SU-DHL-6 (cell line): ENCODE measurements at regions not wholly inside any gene's neighbourhood (a gene's known extent, or its start where the extent isn't known, plus 50 kb on each side); places are given as distances from the start of the nearest gene placed in this dataset.

Experiments used
- EZH2phosphoT487 ChIP-seq: fragments of 200-600 bp; sonication (generic), shearing (Covaris generic); conservative IDR thresholded peaks from 2 replicates; pipeline ENCODE4 v1.6.1; 2018; ENCODE audit warnings: mild to moderate bottlenecking, antibody characterized with exemption, low read length, moderate library complexity, mixed read lengths
- TF ChIP-seq, protein P1 (sequence below): fragments of 200-600 bp; sonication (generic); IDR thresholded peaks from one replicate; pipeline ENCODE4 v1.5.1; 2017; ENCODE audit warnings: antibody characterized with exemption, mild to moderate bottlenecking, low read length, moderate library complexity; ENCODE audit not compliant: insufficient read depth, poor library complexity, severe bottlenecking

DNA sequence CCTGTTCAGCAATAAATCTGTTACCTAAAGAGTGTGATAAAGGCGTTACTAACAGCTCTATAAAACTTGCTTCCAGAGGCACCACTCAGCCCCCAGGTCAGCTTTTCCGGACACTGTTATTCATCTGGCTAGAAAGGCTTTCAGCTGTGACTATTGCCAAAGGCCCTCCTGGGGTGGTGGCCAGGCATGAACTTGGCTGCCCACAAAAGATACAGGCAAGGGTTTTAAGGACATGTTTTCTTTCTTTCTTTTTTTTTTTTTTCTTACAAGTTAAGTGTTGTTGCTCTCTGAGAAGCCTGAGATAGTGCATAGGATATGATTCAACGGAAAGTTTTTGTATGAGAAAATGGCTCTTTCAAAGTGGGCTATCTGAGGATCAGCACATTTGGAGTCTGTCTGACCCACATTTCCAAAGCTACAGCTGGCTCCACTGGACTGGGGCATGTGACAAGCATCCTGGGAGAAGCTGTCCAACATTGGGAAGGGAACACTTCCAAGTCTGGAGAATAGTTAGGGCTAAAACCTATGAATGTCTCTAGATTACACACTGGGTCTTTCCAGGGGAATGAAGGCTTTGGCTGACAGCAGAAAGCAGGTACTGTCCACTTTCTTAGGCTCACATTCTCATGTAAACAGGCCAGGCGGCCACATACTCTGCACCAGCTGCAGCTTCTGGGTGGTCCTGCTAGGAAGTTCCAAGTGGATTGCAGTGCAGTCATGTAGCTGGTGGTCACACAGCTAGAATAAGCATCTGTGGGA is 639.7 kb downstream of the LMO4 start:
- TF ChIP-seq, protein P1, sequence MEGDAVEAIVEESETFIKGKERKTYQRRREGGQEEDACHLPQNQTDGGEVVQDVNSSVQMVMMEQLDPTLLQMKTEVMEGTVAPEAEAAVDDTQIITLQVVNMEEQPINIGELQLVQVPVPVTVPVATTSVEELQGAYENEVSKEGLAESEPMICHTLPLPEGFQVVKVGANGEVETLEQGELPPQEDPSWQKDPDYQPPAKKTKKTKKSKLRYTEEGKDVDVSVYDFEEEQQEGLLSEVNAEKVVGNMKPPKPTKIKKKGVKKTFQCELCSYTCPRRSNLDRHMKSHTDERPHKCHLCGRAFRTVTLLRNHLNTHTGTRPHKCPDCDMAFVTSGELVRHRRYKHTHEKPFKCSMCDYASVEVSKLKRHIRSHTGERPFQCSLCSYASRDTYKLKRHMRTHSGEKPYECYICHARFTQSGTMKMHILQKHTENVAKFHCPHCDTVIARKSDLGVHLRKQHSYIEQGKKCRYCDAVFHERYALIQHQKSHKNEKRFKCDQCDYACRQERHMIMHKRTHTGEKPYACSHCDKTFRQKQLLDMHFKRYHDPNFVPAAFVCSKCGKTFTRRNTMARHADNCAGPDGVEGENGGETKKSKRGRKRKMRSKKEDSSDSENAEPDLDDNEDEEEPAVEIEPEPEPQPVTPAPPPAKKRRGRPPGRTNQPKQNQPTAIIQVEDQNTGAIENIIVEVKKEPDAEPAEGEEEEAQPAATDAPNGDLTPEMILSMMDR = no peak
- TF ChIP-seq EZH2phosphoT487 = no peak
